Upper lobe of right lung (tissue), 1 donor: ENCODE measurements at regions not wholly inside any gene's neighbourhood (a gene's known extent, or its start where the extent isn't known, plus 50 kb on each side); places are given as distances from the start of the nearest gene placed in this dataset.

ENCODE experiments used
- ATAC-seq: fragments of 200-7000 bp; cut with Tn5 transposase; one replicate; pipeline ENCODE4 v1.9.1; 2020; ENCODE audit warnings: mild to moderate bottlenecking, moderate library complexity
- DNase-seq: peaks from one replicate; pipeline ENCODE4 v3.0.0-alpha.2; 2020
- H3K27ac ChIP-seq: fragments of 200-600 bp; one replicate; pipeline ENCODE4 v1.8.0; 2022
- H3K27me3 ChIP-seq: fragments of 200-600 bp; one replicate; pipeline ENCODE4 v1.8.0; 2022; ENCODE audit warnings: mild to moderate bottlenecking
- H3K36me3 ChIP-seq: fragments of 200-600 bp; one replicate; pipeline ENCODE4 v1.8.0; 2022
- H3K4me1 ChIP-seq: fragments of 200-600 bp; one replicate; pipeline ENCODE4 v1.8.0; 2022
- H3K4me3 ChIP-seq: fragments of 200-600 bp; one replicate; pipeline ENCODE4 v1.8.0; 2022; ENCODE audit warnings: mild to moderate bottlenecking
- H3K9me3 ChIP-seq: fragments of 200-600 bp; one replicate; pipeline ENCODE4 v1.8.0; 2022
- intact Hi-C: fragments of 100-400 bp; cut with DNase I; formaldehyde crosslinking; loops from one replicate; pipeline ENCODE4 v1.11.0; 2022
- TF ChIP-seq, protein P1 (sequence below): fragments of 200-600 bp; IDR thresholded peaks from one replicate; pipeline ENCODE4 v1.8.0; 2022; ENCODE audit warnings: antibody characterized with exemption
- donor health status: DM: no; HTN: yes; CAD: no; lungs with severe emphysema.

DNA sequence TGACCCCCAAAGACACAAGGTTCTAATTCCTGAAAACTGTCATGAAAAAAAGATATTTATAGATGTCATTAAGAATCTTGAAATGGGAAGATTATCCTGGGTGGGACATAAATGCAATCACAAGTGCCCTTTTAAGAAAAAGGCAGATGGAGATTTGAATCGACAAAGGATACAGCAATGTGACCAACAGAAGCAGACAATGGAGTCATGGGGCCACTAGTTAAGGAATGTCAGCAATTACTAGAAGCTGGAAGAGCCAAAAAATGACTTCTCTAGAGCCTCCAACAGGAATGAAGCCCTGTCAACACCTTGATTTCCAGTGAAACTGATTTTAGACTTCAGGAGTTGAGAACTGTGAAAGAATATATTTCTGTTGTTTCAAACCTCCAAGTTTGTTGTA is 448.5 kb downstream of the MEI4 start:
- ATAC-seq (no peak), DNase-seq (no peak)
- TF ChIP-seq, protein P1, sequence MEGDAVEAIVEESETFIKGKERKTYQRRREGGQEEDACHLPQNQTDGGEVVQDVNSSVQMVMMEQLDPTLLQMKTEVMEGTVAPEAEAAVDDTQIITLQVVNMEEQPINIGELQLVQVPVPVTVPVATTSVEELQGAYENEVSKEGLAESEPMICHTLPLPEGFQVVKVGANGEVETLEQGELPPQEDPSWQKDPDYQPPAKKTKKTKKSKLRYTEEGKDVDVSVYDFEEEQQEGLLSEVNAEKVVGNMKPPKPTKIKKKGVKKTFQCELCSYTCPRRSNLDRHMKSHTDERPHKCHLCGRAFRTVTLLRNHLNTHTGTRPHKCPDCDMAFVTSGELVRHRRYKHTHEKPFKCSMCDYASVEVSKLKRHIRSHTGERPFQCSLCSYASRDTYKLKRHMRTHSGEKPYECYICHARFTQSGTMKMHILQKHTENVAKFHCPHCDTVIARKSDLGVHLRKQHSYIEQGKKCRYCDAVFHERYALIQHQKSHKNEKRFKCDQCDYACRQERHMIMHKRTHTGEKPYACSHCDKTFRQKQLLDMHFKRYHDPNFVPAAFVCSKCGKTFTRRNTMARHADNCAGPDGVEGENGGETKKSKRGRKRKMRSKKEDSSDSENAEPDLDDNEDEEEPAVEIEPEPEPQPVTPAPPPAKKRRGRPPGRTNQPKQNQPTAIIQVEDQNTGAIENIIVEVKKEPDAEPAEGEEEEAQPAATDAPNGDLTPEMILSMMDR = no peak
- no peaks in the 10 kb centered on the region for H3K4me1 ChIP-seq
- no peaks in the 10 kb centered on the region for H3K9me3 ChIP-seq
- no peak overlapping the region for H3K4me3 ChIP-seq
- H3K27me3 ChIP-seq = no peaks in the 10 kb centered on the region
- H3K27ac ChIP-seq = no peak overlapping the region
- intact Hi-C loops = no loop called here
- H3K36me3 ChIP-seq = no peaks in the 10 kb centered on the region

DNA sequence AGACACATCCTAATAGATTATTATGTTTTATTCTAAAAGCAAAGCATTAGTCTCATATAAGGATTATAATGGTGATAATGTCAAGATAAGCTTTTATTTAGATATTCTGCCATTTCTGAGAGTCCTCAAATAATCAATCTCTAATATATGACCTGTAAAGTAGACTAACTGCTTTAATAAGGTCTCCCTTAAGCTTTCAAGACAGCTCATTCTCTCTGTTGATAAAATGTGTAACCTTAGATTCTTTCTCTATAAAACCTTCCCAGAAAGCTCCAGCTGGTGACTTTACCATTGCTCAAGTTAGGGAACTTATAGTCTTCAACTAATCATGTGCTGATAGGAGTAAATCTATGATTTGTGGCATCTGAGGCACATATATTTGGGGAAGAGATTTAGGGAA is 457.8 kb downstream of the MEI4 start:
- Histone ChIP-seq H3K4me3 (no peak overlapping the region), H3K4me1 (no peaks in the 10 kb centered on the region), H3K27ac (no peak overlapping the region), H3K36me3 (no peaks in the 10 kb centered on the region), H3K27me3 (no peaks in the 10 kb centered on the region), H3K9me3 (no peaks in the 10 kb centered on the region)
- DNase-seq = no peak
- intact Hi-C loops = no loop called here
- ATAC-seq = no peak
- TF ChIP-seq, protein P1 = no peak

GRCh38 chr6:78117966-78118365 is 465.1 kb downstream of the MEI4 start:
- no peak overlapping the region for H3K27ac ChIP-seq
- ATAC-seq (no peak), DNase-seq (no peak)
- no peaks in the 10 kb centered on the region for H3K9me3 ChIP-seq
- no peaks in the 10 kb centered on the region for H3K27me3 ChIP-seq
- intact Hi-C loops = no loop called here
- TF ChIP-seq, protein P1 = no peak
- H3K36me3 ChIP-seq = no peaks in the 10 kb centered on the region
- H3K4me1 ChIP-seq = no peaks in the 10 kb centered on the region
- no peak overlapping the region for H3K4me3 ChIP-seq

DNA sequence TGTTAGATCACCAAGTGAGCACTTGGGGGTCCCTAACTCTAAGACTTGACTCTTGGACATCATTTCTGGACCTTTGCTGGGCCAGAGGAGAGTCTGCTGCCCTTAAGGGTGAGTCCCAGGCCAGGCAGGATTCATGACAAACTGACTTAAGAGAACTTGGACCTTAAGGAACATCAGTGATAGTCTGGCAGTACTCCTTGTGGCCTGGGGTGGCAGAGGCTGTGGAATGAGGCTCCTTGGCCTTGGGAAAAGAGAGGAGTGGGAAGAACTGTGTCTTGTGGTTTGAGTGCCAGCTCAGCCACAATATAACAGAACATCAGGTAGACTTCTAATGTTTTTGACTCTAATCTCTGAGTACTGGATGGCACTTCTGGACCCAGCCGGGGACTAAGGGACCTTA is 478.7 kb downstream of the MEI4 start:
- H3K27me3 ChIP-seq = no peaks in the 10 kb centered on the region
- H3K4me3 ChIP-seq = no peak overlapping the region
- TF ChIP-seq, protein P1 = no peak
- no peaks in the 10 kb centered on the region for H3K36me3 ChIP-seq
- DNase-seq (no peak), ATAC-seq (no peak)
- no peaks in the 10 kb centered on the region for H3K4me1 ChIP-seq
- H3K27ac ChIP-seq = no peak overlapping the region
- no peaks in the 10 kb centered on the region for H3K9me3 ChIP-seq
- intact Hi-C loops = loop anchor here (10.0 kb wide), 1 partner anchor 373 kb away; no protein-coding TSS in a partner anchor

- Histone ChIP-seq H3K27me3 (no peaks in the 10 kb centered on the region), H3K36me3 (no peaks in the 10 kb centered on the region), H3K4me1 (no peaks in the 10 kb centered on the region), H3K27ac (no peak overlapping the region), H3K9me3 (no peaks in the 10 kb centered on the region), H3K4me3 (no peak overlapping the region)
- intact Hi-C loops = loop anchor here (10.0 kb wide), 1 partner anchor 372 kb away; no protein-coding TSS in a partner anchor
- ATAC-seq (no peak), DNase-seq (no peak)
- TF ChIP-seq, protein P1 = no peak
Measured at GRCh38 chr6:78132671-78133410, 480.0 kb downstream of the MEI4 start.

DNA sequence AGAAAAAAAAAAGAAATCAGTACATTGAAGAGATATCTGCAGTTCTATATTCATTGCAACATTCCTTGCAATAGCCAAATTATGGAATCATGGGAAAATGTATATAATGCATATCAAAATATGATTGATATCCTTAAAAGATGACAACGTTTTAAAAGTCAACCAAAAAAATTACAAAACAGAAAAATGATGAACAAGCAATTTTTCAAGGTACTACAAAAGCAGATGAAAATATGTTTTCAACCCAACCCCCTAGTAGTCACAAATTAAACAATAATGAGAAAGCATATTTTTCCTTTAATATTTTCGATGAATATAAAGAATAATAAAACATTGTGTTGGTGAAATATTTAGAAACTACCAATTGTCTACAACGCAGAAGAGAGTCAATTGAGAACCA is 497.6 kb downstream of the MEI4 start:
- no peaks in the 10 kb centered on the region for H3K27me3 ChIP-seq
- no peak overlapping the region for H3K4me3 ChIP-seq
- TF ChIP-seq, protein P1 = no peak
- DNase-seq (no peak), ATAC-seq (no peak)
- no peaks in the 10 kb centered on the region for H3K4me1 ChIP-seq
- intact Hi-C loops = no loop called here
- H3K36me3 ChIP-seq = no peaks in the 10 kb centered on the region
- H3K27ac ChIP-seq = no peak overlapping the region
- H3K9me3 ChIP-seq = no peaks in the 10 kb centered on the region
